ENCODE measurements at regions not wholly inside any gene's neighbourhood (a gene's known extent, or its start where the extent isn't known, plus 50 kb on each side); places are given as distances from the start of the nearest gene placed in this dataset.

DNA sequence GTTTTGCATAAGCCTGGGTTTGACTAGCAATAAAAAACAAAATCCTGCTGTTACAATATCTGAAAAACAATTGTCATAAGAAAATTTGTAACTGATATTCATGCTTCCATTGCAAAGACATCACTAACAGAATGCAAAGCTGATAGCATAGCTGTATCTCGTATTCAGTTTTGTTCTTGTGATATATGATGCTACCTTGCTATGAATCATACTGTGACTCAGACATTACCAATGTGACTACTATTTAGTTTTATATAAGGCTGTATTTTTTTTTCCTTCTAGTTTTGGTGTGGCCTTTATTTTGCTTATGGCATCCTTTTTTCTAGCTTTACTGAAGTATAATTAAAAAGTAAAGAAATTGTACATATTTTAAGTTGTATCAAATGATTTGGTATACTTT lies 1381.8 kb downstream of the MRPL39 start:
- intact Hi-C loops (cut with micrococcal nuclease) = no loop called here
- Mint-ChIP-seq H3K27me3 (no peaks in the 10 kb centered on the region), H3K4me1 (no peaks in the 10 kb centered on the region), H3K9me3 (no peaks in the 10 kb centered on the region), H3K4me3 (no peak overlapping the region), H3K27ac (no peak overlapping the region), H3K36me3 (ENCODE audit: low read depth) (no peaks in the 10 kb centered on the region)
- no peak for DNase-seq

DNA sequence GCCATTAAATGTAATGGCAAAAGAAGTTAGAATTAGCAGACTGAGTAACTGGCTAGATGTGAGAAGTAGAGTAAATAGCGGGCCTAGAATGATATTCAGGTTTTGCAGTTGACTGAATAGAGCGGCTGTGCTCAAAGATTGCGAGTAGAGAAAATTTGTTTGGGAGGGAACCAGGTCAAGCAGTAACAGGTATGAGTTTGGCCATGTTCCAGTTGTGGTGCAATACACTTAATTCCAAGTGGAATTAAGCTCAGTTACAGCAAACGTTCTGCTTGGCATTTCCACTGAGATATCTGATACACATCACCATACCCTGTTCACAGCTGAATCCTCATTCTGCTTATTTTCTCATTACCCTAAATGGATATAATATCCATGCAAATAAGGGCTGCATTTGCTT lies 1382.9 kb downstream of the MRPL39 start:
- Mint-ChIP-seq H3K4me1 (no peaks in the 10 kb centered on the region), H3K9me3 (no peaks in the 10 kb centered on the region), H3K4me3 (no peak overlapping the region), H3K27ac (no peak overlapping the region), H3K36me3 (ENCODE audit: low read depth) (no peaks in the 10 kb centered on the region), H3K27me3 (no peaks in the 10 kb centered on the region)
- intact Hi-C loops (cut with micrococcal nuclease) = no loop called here
- DNase-seq = no peak

DNA sequence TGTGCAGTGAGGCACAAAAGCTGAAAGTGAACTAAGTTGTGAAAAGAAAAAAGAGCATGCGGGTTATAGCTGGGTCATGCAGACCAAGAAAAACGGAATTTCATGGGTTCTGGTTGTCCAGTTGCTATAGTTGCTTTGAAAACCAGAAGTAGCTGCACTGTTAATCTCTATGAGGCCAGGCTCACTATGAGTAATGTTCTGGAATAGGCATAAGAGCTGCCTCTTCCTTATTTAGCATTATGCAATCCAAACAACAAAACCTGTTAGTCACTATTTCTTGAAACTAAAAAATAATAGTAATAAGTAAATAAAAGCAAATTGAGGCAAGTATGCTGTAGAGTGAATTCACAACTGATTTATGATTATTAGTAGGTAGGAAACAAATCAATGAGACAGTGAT lies 1383.7 kb downstream of the MRPL39 start:
- no peaks in the 10 kb centered on the region for H3K9me3 Mint-ChIP-seq
- intact Hi-C loops (cut with micrococcal nuclease) = no loop called here
- DNase-seq = no peak
- no peak overlapping the region for H3K4me3 Mint-ChIP-seq
- H3K27ac Mint-ChIP-seq = no peak overlapping the region
- no peaks in the 10 kb centered on the region for H3K4me1 Mint-ChIP-seq
- no peaks in the 10 kb centered on the region for H3K36me3 Mint-ChIP-seq (ENCODE audit: low read depth)
- no peaks in the 10 kb centered on the region for H3K27me3 Mint-ChIP-seq

DNA sequence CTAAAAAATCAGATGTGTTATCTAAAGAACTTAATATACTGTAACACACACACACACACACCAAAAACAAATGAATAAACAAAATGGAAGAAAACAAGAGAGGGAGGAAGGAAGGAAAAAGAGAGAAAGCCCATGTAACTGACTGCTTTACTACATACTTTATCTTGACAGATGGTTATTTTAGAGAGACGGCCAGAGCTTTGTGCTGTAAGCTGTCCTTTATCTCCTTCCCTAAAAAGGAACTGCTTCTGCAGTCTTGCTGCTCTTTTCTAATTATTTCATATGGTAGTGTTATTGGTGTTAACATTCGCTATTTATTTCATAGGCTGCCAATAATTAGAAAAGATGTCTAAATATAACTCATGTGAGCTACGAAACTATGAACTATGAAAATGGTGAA lies 1384.6 kb downstream of the MRPL39 start:
- intact Hi-C loops (cut with micrococcal nuclease) = no loop called here
- H3K9me3 Mint-ChIP-seq = no peaks in the 10 kb centered on the region
- H3K27ac Mint-ChIP-seq = no peak overlapping the region
- no peak for DNase-seq
- no peak overlapping the region for H3K4me3 Mint-ChIP-seq
- no peaks in the 10 kb centered on the region for H3K4me1 Mint-ChIP-seq
- no peaks in the 10 kb centered on the region for H3K27me3 Mint-ChIP-seq
- H3K36me3 Mint-ChIP-seq (ENCODE audit: low read depth) = no peaks in the 10 kb centered on the region

DNA sequence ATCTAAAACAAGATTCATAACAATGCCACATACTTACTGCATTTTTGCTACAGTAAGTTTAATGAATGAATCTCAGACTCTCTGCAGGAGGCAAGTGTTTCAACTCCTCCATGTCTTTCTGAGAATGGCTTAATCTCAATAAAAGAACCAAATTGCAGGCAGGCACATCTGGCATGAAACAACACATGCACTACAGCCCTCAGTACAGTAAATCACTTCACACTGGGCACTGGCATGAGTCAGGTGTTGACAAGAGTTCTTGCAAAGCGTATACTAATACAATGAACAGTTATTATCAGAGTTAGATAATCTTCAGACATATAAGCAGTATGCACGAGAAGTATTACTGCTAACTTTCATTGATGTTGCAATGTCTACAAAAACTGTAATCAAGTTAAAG lies 1386.8 kb downstream of the MRPL39 start:
- Mint-ChIP-seq H3K27ac (no peak overlapping the region), H3K36me3 (ENCODE audit: low read depth) (no peaks in the 10 kb centered on the region), H3K4me1 (no peaks in the 10 kb centered on the region), H3K9me3 (no peaks in the 10 kb centered on the region), H3K4me3 (no peak overlapping the region), H3K27me3 (no peaks in the 10 kb centered on the region)
- DNase-seq = no peak
- intact Hi-C loops (cut with micrococcal nuclease) = no loop called here

DNA sequence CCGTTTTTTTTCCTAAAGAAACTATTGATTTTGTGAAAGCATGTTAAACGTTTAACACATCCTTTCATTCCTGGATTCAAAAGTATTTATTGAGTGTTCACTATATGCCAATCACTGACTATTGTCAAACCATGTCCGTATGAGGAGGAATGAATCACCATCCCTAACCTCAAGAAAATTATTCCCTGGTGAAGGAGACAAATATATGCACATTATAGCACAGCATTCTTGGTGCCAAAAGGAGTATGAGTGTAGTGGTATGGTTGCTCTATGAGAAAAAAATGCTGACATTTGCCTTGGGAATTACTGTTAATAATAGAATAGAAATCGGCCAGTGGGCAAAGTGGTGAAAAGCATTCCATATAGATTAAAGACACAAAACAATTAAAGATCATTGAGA lies 1390.1 kb downstream of the MRPL39 start:
- no peak for DNase-seq
- no peaks in the 10 kb centered on the region for H3K9me3 Mint-ChIP-seq
- intact Hi-C loops (cut with micrococcal nuclease) = no loop called here
- H3K4me3 Mint-ChIP-seq = no peak overlapping the region
- H3K36me3 Mint-ChIP-seq (ENCODE audit: low read depth) = no peaks in the 10 kb centered on the region
- H3K27me3 Mint-ChIP-seq = no peaks in the 10 kb centered on the region
- H3K27ac Mint-ChIP-seq = no peak overlapping the region
- no peaks in the 10 kb centered on the region for H3K4me1 Mint-ChIP-seq

DNA sequence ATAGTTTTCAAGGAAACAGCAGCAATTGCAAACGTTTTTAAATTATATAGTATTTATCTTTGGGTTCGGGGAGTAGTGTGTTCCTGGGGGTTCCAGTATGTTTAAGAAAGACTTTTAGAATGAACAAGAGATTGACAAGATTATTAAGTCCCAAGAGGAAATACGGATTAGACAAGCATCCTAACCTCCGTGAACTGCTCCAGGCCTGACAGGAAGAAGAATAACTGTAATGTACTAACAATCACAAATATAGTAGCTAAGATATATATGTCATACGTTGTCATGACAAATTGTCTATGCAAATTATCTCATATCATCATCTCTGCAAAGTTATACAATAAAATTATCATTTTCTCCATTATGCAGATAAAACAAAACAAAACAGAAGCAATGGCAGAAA lies 1397.2 kb downstream of the MRPL39 start:
- intact Hi-C loops (cut with micrococcal nuclease) = no loop called here
- peaks cover 8% of the 10 kb centered on the region for H3K9me3 Mint-ChIP-seq
- H3K4me3 Mint-ChIP-seq = no peak overlapping the region
- no peak for DNase-seq
- H3K4me1 Mint-ChIP-seq = no peaks in the 10 kb centered on the region
- H3K27me3 Mint-ChIP-seq = no peaks in the 10 kb centered on the region
- H3K27ac Mint-ChIP-seq = no peak overlapping the region
- no peaks in the 10 kb centered on the region for H3K36me3 Mint-ChIP-seq (ENCODE audit: low read depth)

DNA sequence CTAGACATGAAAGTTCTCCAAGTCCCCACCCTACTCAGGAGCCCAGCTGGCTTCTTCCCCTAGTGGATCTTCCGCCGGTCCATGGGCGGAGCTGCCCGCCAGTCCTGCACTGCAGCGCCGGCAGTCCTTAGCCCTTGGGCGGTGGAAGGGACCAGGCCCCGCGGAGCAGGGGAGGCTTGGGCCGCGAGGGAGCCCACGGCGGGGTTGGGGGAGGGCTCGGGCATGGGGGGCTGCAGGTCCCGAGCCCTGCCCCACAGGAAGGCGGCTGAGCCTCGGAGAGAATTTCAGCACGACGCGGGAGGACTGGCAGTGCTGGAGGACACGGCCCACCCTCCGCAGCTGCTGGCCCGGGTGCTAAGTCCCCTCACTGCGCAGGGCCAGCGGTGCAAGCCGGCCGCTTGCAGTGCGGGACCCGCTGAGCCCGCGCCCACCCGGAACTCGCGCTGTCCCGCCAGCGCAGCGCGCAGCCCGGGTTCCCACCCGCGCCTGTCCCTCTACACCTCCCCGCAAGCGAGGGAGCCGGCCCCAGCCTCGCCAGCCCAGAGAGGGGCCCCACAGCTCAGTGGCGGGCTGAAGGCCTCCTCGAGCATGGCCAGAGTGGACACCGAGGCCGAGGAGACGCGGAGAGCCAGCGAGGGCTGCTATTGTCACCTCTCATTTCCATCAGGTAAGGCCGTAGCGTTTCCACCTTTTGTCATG lies 1398.6 kb downstream of the MRPL39 start:
- no peak for DNase-seq
- intact Hi-C loops (cut with micrococcal nuclease) = no loop called here
- peaks cover 8% of the 10 kb centered on the region for H3K9me3 Mint-ChIP-seq
- no peaks in the 10 kb centered on the region for H3K36me3 Mint-ChIP-seq (ENCODE audit: low read depth)
- H3K4me1 Mint-ChIP-seq = no peaks in the 10 kb centered on the region
- no peak overlapping the region for H3K4me3 Mint-ChIP-seq
- H3K27ac Mint-ChIP-seq = no peak overlapping the region
- no peaks in the 10 kb centered on the region for H3K27me3 Mint-ChIP-seq

DNA sequence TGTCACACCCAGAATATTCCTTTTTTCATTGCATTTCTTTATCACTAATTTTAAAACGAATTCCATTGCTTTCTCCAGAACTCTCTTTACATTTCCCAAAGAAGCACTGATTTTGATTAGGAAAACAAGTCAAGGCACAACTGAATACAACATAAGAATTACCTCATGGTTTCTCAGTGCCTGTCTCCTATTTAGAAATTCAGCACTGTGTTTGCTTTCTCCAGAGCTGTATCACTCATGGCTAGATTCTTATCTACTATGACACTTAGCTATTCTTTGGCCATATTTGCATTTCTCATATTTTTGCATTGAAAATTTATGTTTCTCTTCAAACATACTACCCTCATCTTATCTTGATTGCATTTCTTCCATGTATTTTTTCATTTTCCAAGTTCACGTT lies 1402.0 kb downstream of the MRPL39 start:
- DNase-seq = no peak
- no peak overlapping the region for H3K4me3 Mint-ChIP-seq
- H3K27me3 Mint-ChIP-seq = no peaks in the 10 kb centered on the region
- intact Hi-C loops (cut with micrococcal nuclease) = no loop called here
- H3K4me1 Mint-ChIP-seq = no peaks in the 10 kb centered on the region
- peaks cover 8% of the 10 kb centered on the region for H3K9me3 Mint-ChIP-seq
- H3K36me3 Mint-ChIP-seq (ENCODE audit: low read depth) = no peaks in the 10 kb centered on the region
- no peak overlapping the region for H3K27ac Mint-ChIP-seq

DNA sequence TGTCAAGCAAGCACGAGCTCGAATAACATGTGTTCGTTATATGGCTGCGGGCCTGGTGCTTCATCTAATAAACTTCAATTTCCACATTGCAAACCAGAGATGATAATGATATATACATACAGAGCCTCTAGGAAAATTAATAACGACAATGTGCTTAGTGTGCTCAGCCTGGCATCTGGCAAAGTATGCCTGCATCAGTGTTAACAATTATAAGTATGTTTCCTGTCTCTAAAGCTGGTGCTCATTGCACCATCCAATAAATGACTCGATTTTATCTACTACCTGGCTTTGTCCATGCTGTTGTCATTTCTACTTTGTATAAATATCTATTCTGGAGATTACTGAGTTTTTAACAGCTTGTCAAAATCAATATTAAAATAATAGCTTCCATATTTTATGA lies 1402.6 kb downstream of the MRPL39 start:
- Mint-ChIP-seq H3K4me1 (no peaks in the 10 kb centered on the region), H3K36me3 (ENCODE audit: low read depth) (no peaks in the 10 kb centered on the region), H3K9me3 (peaks cover 3% of the 10 kb centered on the region), H3K4me3 (no peak overlapping the region), H3K27ac (no peak overlapping the region), H3K27me3 (no peaks in the 10 kb centered on the region)
- intact Hi-C loops (cut with micrococcal nuclease) = no loop called here
- DNase-seq = no peak

DNA sequence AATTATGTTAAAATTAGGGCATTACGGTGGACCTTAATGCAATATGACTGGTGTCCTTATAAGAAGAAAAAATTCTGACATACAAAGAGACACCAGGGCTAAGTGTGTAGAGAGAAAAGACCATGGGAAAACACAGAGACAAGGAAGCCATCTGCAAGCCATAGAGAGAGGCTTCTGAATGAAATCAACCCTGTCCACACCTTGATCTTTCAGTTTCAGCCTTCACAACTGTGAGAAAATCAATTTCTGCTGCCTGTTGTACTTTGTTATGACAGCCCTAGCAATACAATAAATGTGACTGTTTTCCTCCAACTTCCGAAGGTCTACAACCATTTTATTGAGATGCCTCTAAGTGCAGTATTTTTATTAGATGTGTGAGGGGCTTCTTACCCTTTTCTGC lies 1407.2 kb downstream of the MRPL39 start:
- no peaks in the 10 kb centered on the region for H3K36me3 Mint-ChIP-seq (ENCODE audit: low read depth)
- H3K27me3 Mint-ChIP-seq = no peaks in the 10 kb centered on the region
- H3K4me3 Mint-ChIP-seq = no peak overlapping the region
- intact Hi-C loops (cut with micrococcal nuclease) = no loop called here
- no peaks in the 10 kb centered on the region for H3K4me1 Mint-ChIP-seq
- no peak overlapping the region for H3K27ac Mint-ChIP-seq
- DNase-seq = no peak
- H3K9me3 Mint-ChIP-seq = no peaks in the 10 kb centered on the region

DNA sequence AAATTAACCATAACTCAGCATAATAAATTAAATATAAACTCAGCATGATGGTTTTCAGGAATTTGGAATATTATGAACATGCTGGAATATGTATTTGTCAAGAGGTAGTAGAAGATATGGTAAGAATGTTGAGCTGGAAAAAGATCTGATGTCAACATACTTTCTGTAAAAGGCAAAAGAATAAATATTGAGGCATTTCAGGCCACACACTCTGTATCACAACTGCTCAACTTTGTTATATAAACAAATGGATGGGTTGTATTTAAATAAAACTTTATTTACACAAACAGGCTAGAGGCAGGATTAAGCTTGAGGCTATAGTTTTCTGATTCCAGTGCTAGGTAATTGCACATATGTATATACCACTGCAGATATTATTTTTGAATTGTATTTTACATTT lies 1409.4 kb downstream of the MRPL39 start:
- H3K4me1 Mint-ChIP-seq = no peaks in the 10 kb centered on the region
- H3K27ac Mint-ChIP-seq = no peak overlapping the region
- no peaks in the 10 kb centered on the region for H3K36me3 Mint-ChIP-seq (ENCODE audit: low read depth)
- no peaks in the 10 kb centered on the region for H3K27me3 Mint-ChIP-seq
- DNase-seq = no peak
- intact Hi-C loops (cut with micrococcal nuclease) = no loop called here
- no peaks in the 10 kb centered on the region for H3K9me3 Mint-ChIP-seq
- H3K4me3 Mint-ChIP-seq = no peak overlapping the region

DNA sequence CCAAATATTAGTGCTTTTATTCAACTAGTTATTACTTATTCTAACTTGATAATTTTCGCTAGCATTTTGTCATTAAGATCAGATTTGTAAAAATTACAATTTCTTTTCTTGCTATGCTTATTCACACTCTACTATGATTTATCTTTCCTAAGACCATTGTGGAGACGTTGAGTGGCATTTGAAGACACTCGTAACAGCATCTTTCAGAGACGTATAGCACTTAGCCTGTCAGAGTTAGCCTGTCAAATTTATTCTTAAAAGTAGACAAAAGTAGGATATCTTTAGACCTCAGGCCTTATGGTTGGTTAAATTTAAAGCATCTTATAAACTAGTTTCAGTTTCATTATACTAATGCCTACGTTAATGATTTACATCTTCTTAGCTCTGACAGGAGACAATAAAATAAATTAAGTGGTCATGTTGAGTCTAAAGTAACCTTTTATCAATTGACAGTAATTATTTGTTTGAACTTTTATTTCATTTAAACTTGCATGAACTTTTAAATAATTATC lies 1410.1 kb downstream of the MRPL39 start:
- intact Hi-C loops (cut with micrococcal nuclease) = no loop called here
- H3K9me3 Mint-ChIP-seq = no peaks in the 10 kb centered on the region
- H3K36me3 Mint-ChIP-seq (ENCODE audit: low read depth) = no peaks in the 10 kb centered on the region
- no peak for DNase-seq
- no peak overlapping the region for H3K4me3 Mint-ChIP-seq
- H3K4me1 Mint-ChIP-seq = no peaks in the 10 kb centered on the region
- no peaks in the 10 kb centered on the region for H3K27me3 Mint-ChIP-seq
- H3K27ac Mint-ChIP-seq = no peak overlapping the region

DNA sequence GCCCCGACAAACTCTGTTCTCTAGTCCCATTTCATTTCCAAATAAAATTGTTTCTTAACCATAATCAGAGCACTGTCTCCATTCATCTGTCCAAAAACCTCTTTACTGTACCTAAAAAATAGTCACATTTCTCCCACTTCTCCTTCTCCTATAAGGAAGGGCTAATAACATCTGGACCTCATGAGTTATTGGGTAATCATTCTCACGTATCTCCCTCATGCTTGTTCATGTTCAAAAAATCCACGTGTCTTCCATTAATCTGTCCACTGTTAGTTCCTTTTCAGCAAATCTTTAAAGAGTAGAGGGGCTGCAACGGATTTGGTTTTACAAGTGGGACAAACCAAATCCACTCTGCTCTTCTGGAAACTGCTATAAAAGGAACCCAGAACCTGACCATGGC lies 1418.8 kb downstream of the MRPL39 start:
- Mint-ChIP-seq H3K27me3 (no peaks in the 10 kb centered on the region), H3K4me3 (no peak overlapping the region), H3K36me3 (ENCODE audit: low read depth) (no peaks in the 10 kb centered on the region), H3K9me3 (no peaks in the 10 kb centered on the region), H3K27ac (no peak overlapping the region), H3K4me1 (no peaks in the 10 kb centered on the region)
- intact Hi-C loops (cut with micrococcal nuclease) = no loop called here
- DNase-seq = no peak

DNA sequence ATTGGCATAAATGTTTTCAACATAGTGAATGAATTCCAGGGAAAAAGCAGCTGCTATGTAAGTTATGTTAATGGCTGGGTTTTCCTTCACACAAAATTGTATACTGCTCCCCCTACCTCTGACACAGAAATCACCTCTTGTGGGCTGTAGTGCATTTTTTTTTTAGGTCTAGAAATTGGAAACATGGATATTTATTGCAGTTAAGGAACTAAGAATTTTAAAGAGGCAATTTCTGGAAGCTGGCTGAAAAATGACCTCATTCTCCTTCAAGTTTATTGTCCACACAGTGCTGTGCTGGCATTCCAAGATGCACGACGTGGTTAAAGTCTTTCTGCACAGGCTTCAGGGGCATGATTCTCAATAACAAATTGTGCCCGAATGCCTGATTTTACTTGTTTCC lies 1424.2 kb downstream of the MRPL39 start:
- no peaks in the 10 kb centered on the region for H3K4me1 Mint-ChIP-seq
- no peak for DNase-seq
- no peaks in the 10 kb centered on the region for H3K36me3 Mint-ChIP-seq (ENCODE audit: low read depth)
- H3K4me3 Mint-ChIP-seq = no peak overlapping the region
- no peak overlapping the region for H3K27ac Mint-ChIP-seq
- no peaks in the 10 kb centered on the region for H3K27me3 Mint-ChIP-seq
- intact Hi-C loops (cut with micrococcal nuclease) = no loop called here
- H3K9me3 Mint-ChIP-seq = peaks cover 4% of the 10 kb centered on the region

All from activated CD4-positive, alpha-beta T cell treated with anti-CD3 and anti-CD28 coated beads, Interleukin-2, amount 10 ng/mL, durations not matched to agents 24 days and 14 days (primary cell).